Peyer's patch (tissue), 4 donors: ENCODE measurements at regions not wholly inside any gene's neighbourhood (a gene's known extent, or its start where the extent isn't known, plus 50 kb on each side); places are given as distances from the start of the nearest gene placed in this dataset.

Experiments
- POLR2A ChIP-seq, 2 donors: fragments of 450-650 bp; IDR thresholded peaks; one replicate each; pipeline ENCODE4 v1.5.1; 2017; ENCODE audit warnings: antibody characterized with exemption in 2 of 2, mild to moderate bottlenecking in 2 of 2, moderate library complexity in 2 of 2
- TF ChIP-seq, protein P1 (sequence below), 6 experiments: fragments of 450-650 bp in 4 of 6; fragments of 200-600 bp in 2 of 6; sonication (generic) in 1 of 6; IDR thresholded peaks; one replicate each; pipeline ENCODE4 v1.5.1; 2017 to 2019; ENCODE audit warnings: antibody characterized with exemption in 6 of 6, mild to moderate bottlenecking in 3 of 6, moderate library complexity in 1 of 6

DNA sequence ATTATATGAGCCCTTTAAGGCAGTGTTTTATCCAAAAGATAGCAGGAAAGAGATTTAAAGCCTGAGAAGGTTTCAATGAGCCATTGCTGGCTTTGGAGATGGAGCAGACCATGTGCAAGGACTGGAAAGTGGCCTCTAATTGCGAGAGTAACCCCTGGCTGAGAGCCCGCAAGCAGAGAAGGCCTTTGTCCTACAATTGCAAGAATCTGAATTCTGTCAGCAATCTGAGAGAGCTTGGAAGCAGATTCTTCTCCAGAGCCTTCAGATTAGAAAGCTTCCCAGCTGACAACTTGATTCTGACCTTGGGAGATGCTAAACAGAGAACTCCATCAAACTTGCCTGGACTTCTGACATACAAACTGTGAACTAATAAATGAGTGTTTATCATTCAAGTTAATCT lies 528.7 kb upstream of the KLF12 start:
- TF ChIP-seq, protein P1, sequence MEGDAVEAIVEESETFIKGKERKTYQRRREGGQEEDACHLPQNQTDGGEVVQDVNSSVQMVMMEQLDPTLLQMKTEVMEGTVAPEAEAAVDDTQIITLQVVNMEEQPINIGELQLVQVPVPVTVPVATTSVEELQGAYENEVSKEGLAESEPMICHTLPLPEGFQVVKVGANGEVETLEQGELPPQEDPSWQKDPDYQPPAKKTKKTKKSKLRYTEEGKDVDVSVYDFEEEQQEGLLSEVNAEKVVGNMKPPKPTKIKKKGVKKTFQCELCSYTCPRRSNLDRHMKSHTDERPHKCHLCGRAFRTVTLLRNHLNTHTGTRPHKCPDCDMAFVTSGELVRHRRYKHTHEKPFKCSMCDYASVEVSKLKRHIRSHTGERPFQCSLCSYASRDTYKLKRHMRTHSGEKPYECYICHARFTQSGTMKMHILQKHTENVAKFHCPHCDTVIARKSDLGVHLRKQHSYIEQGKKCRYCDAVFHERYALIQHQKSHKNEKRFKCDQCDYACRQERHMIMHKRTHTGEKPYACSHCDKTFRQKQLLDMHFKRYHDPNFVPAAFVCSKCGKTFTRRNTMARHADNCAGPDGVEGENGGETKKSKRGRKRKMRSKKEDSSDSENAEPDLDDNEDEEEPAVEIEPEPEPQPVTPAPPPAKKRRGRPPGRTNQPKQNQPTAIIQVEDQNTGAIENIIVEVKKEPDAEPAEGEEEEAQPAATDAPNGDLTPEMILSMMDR (IDR thresholded peaks at IDR 0.05), result no peak
- TF ChIP-seq POLR2A (IDR thresholded peaks at IDR 0.05), result no peak
